CD4-positive, alpha-beta T cell (primary cell): ENCODE measurements at regions not wholly inside any gene's neighbourhood (a gene's known extent, or its start where the extent isn't known, plus 50 kb on each side); places are given as distances from the start of the nearest gene placed in this dataset.

ENCODE experiments used
- ATAC-seq: fragments of 200-7000 bp; cut with Tn5 transposase; one replicate; pipeline ENCODE4 v1.10.0; 2022; ENCODE audit warnings: mild to moderate bottlenecking; ENCODE audit not compliant: poor library complexity
- CTCF ChIA-PET: fragments of 350-600 bp; sonication (Branson Sonifier 250); formaldehyde crosslinking; loops from one replicate; lab custom pipeline; 2021; ENCODE audit warnings: antibody characterized with exemption, inconsistent platforms; lab: Charles Lee
- POLR2A ChIA-PET: fragments of 350-600 bp; sonication (Branson Sonifier 250); formaldehyde crosslinking; loops from one replicate; lab custom pipeline; 2021; ENCODE audit warnings: antibody characterized with exemption, inconsistent platforms; lab: Charles Lee
- DNase-seq, 14 experiments: peaks; one replicate each; pipeline ENCODE4 v3.0.0-alpha.2; 2013 to 2020; ENCODE audit warnings: mixed read lengths in 2 of 14
- H3K27ac ChIP-seq, 2 donors: one replicate each; pipeline versions ENCODE4 v1.5.1 to v1.7.0; 2013; ENCODE audit warnings: low read length in 2 of 2, low read depth in 1 of 2, mild to moderate bottlenecking in 1 of 2
- H3K27me3 ChIP-seq, 2 experiments: 1 replicate in 1 of 2; 2 replicates in 1 of 2; pipeline versions ENCODE4 v1.6.1 to v1.7.0; 2013; ENCODE audit warnings: low read length in 2 of 2, control low read depth in 1 of 2, mild to moderate bottlenecking in 1 of 2, moderate library complexity in 1 of 2; ENCODE audit not compliant: insufficient read depth in 2 of 2, control insufficient read depth in 1 of 2
- H3K36me3 ChIP-seq: one replicate; pipeline ENCODE4 v1.6.1; 2013; ENCODE audit warnings: low read length, control low read depth; ENCODE audit not compliant: insufficient read depth
- H3K4me1 ChIP-seq: one replicate; pipeline ENCODE4 v1.6.1; 2013; ENCODE audit warnings: low read length, control low read depth; ENCODE audit not compliant: insufficient read depth
- H3K4me3 ChIP-seq: one replicate; pipeline ENCODE4 v1.5.1; 2013; ENCODE audit warnings: mild to moderate bottlenecking, low read length, moderate library complexity
- H3K9me3 ChIP-seq, 2 experiments: 1 replicate in 1 of 2; 2 replicates in 1 of 2; pipeline versions ENCODE4 v1.6.1 to v1.7.0; 2013; ENCODE audit warnings: low read length in 2 of 2, mild to moderate bottlenecking in 2 of 2, control low read depth in 1 of 2, moderate library complexity in 1 of 2; ENCODE audit not compliant: control insufficient read depth in 1 of 2, insufficient read depth in 1 of 2
- H3K27ac Mint-ChIP-seq: one replicate; pipeline ENCODE4 v1.8.0; 2020; ENCODE audit warnings: mixed read lengths
- H3K27me3 Mint-ChIP-seq: one replicate; pipeline ENCODE4 v1.8.0; 2021; ENCODE audit warnings: mixed read lengths
- H3K36me3 Mint-ChIP-seq: one replicate; pipeline ENCODE4 v1.8.0; 2021; ENCODE audit warnings: low read depth, mixed read lengths
- H3K4me1 Mint-ChIP-seq: one replicate; pipeline ENCODE4 v1.8.0; 2021; ENCODE audit warnings: low read depth, mixed read lengths
- H3K4me3 Mint-ChIP-seq: one replicate; pipeline ENCODE4 v1.8.0; 2020; ENCODE audit warnings: mild to moderate bottlenecking, mixed read lengths
- H3K9me3 Mint-ChIP-seq: one replicate; pipeline ENCODE4 v1.8.0; 2020; ENCODE audit warnings: mixed read lengths
- CTCF ChIP-seq: fragments of 200-600 bp; IDR thresholded peaks from one replicate; pipeline ENCODE4 v1.8.0; 2022; ENCODE audit warnings: antibody characterized with exemption, mild to moderate bottlenecking
- intact Hi-C, 2 experiments: fragments of 100-400 bp; cut with DNase I in 1 of 2; cut with micrococcal nuclease in 1 of 2; formaldehyde crosslinking; loops; one replicate each; pipeline versions ENCODE4 v1.15.1 to v1.9.0; 2023 to 2025; cut with DNase I, micrococcal nuclease

GRCh38 chr18:27845897-27846296 lies 331.0 kb downstream of the CDH2 start:
- Histone ChIP-seq H3K4me1 (no peaks in the 10 kb centered on the region), H3K27me3 (no peaks in the 10 kb centered on the region), H3K36me3 (no peaks in the 10 kb centered on the region), H3K4me3 (no peak overlapping the region), H3K27ac (no peak overlapping the region), H3K9me3 (peaks cover 0 to 10% of the 10 kb centered on the region in 2 experiments)
- Mint-ChIP-seq H3K27me3 (no peaks in the 10 kb centered on the region), H3K9me3 (peaks cover 16% of the 10 kb centered on the region), H3K36me3 (no peaks in the 10 kb centered on the region), H3K4me3 (no peak overlapping the region), H3K27ac (no peak overlapping the region), H3K4me1 (no peaks in the 10 kb centered on the region)
- DNase-seq (no peak), ATAC-seq (no peak)
- TF ChIP-seq CTCF, result no peak
- intact Hi-C loops, result no loop called here
- CTCF ChIA-PET, result no interaction called here
- POLR2A ChIA-PET, result no interaction called here

GRCh38 chr18:27843783-27844777 lies 332.9 kb downstream of the CDH2 start:
- ChIA-PET CTCF (no interaction called here), POLR2A (interaction anchor here (0.8 kb wide), 1 partner anchor 1735 kb away, joined by 3 read pairs; no protein-coding TSS in a partner anchor)
- no peaks in the 10 kb centered on the region for H3K27me3 ChIP-seq
- H3K4me1 ChIP-seq, result no peaks in the 10 kb centered on the region
- no peak overlapping the region for H3K27ac Mint-ChIP-seq
- intact Hi-C loops, result no loop called here
- no peaks in the 10 kb centered on the region for H3K27me3 Mint-ChIP-seq
- H3K9me3 ChIP-seq, result peaks cover 0 to 6% of the 10 kb centered on the region in 2 experiments
- no peaks in the 10 kb centered on the region for H3K36me3 Mint-ChIP-seq
- peaks cover 13% of the 10 kb centered on the region for H3K9me3 Mint-ChIP-seq
- ATAC-seq (no peak), DNase-seq (no peak)
- no peak overlapping the region for H3K4me3 ChIP-seq
- no peak for TF ChIP-seq CTCF
- H3K36me3 ChIP-seq, result no peaks in the 10 kb centered on the region
- no peak overlapping the region for H3K27ac ChIP-seq
- no peak overlapping the region for H3K4me3 Mint-ChIP-seq
- no peaks in the 10 kb centered on the region for H3K4me1 Mint-ChIP-seq

DNA sequence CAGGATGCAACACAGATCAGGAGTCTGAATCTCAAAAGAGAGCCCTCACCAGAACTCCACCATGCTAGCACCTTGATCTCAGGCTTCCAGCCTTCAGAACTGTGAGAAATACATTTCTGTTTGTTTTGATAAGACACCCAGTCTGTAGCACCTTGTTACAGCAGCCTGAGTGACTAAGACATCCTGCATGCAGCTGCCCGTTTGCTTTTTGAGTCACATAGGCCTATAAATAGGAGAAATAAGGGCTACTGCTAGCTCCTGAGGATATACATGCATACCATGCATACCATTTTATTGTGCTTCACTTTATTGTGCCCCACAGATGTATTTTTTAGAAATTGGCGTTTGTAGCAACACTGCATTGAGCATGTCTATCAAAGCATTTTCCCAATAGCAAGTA lies 337.8 kb downstream of the CDH2 start:
- CTCF ChIA-PET, result interaction anchor here (1.0 kb wide), 1 partner anchor 8 kb away, joined by 3 read pairs; no protein-coding TSS in a partner anchor
- H3K4me1 ChIP-seq, result no peaks in the 10 kb centered on the region
- no peak for ATAC-seq
- Mint-ChIP-seq H3K4me3 (no peak overlapping the region), H3K27me3 (no peaks in the 10 kb centered on the region), H3K27ac (no peak overlapping the region), H3K36me3 (no peaks in the 10 kb centered on the region), H3K4me1 (no peaks in the 10 kb centered on the region), H3K9me3 (peaks cover 18% of the 10 kb centered on the region)
- no peak overlapping the region for H3K27ac ChIP-seq
- intact Hi-C loops, result loop anchor here in 1 of 2 experiments (10.0 kb wide), 1 partner anchor 64 kb away; no protein-coding TSS in a partner anchor
- H3K4me3 ChIP-seq, result no peak overlapping the region
- no peak for TF ChIP-seq CTCF
- H3K36me3 ChIP-seq, result no peaks in the 10 kb centered on the region
- no peak for DNase-seq
- H3K9me3 ChIP-seq, result no peaks in the 10 kb centered on the region
- H3K27me3 ChIP-seq, result no peaks in the 10 kb centered on the region
- POLR2A ChIA-PET, result no interaction called here
